Neural progenitor cell (in vitro differentiated cells): ENCODE measurements at regions not wholly inside any gene's neighbourhood (a gene's known extent, or its start where the extent isn't known, plus 50 kb on each side); places are given as distances from the start of the nearest gene placed in this dataset.

ENCODE experiments used
- CTCF ChIP-seq: fragments of 200-600 bp; sonication (generic); IDR thresholded peaks from 2 replicates; pipeline ENCODE4 v1.5.1; 2017; ENCODE audit warnings: antibody characterized with exemption, mild to moderate bottlenecking
- EZH2 ChIP-seq: fragments of 200-600 bp; sonication (generic); IDR thresholded peaks from 2 replicates; pipeline ENCODE4 v1.6.1; 2017; ENCODE audit warnings: antibody characterized with exemption, mild to moderate bottlenecking, moderate library complexity
- EZH2phosphoT487 ChIP-seq: fragments of 200-600 bp; sonication (generic); IDR thresholded peaks from 2 replicates; pipeline ENCODE4 v1.6.1; 2017; ENCODE audit warnings: antibody characterized with exemption

GRCh38 chr2:194745557-194746146 lies 911.4 kb upstream of the SLC39A10 start:
- TF ChIP-seq CTCF (no peak), EZH2 (no peak), EZH2phosphoT487 (no peak)
